Ishikawa (cell line): ENCODE measurements at regions not wholly inside any gene's neighbourhood (a gene's known extent, or its start where the extent isn't known, plus 50 kb on each side); places are given as distances from the start of the nearest gene placed in this dataset.

Experiments
- CEBPB ChIP-seq: IDR thresholded peaks from 2 replicates; pipeline ENCODE4 v1.6.1; 2012
- EP300 ChIP-seq: IDR thresholded peaks from 2 replicates; pipeline ENCODE4 v1.6.1; 2012; ENCODE audit warnings: borderline replicate concordance
- FOXM1 ChIP-seq: IDR thresholded peaks from 2 replicates; pipeline ENCODE4 v1.6.1; 2012; ENCODE audit warnings: low read depth, borderline replicate concordance
- RAD21 ChIP-seq: IDR thresholded peaks from 2 replicates; pipeline ENCODE4 v1.6.1; 2012; ENCODE audit warnings: low read depth
- TAF1 ChIP-seq: IDR thresholded peaks from 2 replicates; pipeline ENCODE4 v1.6.1; 2012; ENCODE audit warnings: low read depth, mild to moderate bottlenecking
- TF ChIP-seq, protein P1 (sequence below): IDR thresholded peaks from 2 replicates; pipeline ENCODE4 v1.6.1; 2012; ENCODE audit warnings: low read depth, mild to moderate bottlenecking
- TF ChIP-seq, protein P2 (sequence below): IDR thresholded peaks from 2 replicates; pipeline ENCODE4 v1.6.1; 2012
- TF ChIP-seq, protein P3 (sequence below): IDR thresholded peaks from 2 replicates; pipeline ENCODE4 v1.6.1; 2012

DNA sequence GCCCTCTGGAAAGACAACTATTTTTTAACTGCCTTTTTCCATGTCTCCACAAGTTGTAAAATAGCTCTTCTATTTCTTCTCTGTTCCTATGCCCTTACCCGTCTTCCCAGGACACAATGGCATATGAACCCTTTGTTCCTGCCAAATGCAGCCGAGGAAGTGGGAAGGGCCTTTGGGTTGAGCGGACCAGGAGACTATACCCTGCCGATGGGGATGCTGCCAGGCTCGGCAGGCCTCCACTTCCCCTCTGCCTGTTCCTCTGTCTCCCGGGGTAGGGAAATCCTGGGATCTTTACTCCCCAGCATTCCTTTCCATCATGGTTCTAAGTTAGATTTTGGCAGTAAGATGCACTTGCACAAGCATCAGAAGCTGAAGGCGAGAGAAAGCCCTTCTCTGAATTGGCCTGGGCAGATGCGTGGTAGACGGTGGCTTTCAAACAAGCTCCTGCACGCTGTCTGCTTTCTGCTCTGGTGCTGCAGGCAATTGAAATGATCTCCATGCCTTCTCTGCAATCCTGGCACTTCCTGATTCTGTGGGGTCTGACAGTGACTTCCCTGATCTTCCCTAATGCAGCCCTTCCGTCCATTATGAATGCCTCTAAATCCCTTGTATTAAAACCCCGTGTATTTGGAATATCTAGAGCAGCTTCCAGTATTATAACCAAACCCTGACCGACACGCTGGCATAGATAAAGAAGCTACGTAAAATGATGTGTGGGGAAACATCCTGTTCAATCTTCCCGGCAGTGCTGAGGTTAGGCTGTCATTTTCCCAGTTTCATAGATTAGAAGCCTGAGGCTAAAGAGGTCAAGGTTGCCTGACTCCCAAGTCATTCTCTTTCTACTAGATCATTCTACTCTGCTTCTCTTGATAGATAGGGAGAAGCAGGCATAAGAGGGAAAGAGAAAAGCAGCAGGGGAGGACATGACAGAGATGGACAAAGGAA, 69.8 kb downstream of the MCFD2 start:
- TF ChIP-seq RAD21 = no peak
- TF ChIP-seq, protein P1, sequence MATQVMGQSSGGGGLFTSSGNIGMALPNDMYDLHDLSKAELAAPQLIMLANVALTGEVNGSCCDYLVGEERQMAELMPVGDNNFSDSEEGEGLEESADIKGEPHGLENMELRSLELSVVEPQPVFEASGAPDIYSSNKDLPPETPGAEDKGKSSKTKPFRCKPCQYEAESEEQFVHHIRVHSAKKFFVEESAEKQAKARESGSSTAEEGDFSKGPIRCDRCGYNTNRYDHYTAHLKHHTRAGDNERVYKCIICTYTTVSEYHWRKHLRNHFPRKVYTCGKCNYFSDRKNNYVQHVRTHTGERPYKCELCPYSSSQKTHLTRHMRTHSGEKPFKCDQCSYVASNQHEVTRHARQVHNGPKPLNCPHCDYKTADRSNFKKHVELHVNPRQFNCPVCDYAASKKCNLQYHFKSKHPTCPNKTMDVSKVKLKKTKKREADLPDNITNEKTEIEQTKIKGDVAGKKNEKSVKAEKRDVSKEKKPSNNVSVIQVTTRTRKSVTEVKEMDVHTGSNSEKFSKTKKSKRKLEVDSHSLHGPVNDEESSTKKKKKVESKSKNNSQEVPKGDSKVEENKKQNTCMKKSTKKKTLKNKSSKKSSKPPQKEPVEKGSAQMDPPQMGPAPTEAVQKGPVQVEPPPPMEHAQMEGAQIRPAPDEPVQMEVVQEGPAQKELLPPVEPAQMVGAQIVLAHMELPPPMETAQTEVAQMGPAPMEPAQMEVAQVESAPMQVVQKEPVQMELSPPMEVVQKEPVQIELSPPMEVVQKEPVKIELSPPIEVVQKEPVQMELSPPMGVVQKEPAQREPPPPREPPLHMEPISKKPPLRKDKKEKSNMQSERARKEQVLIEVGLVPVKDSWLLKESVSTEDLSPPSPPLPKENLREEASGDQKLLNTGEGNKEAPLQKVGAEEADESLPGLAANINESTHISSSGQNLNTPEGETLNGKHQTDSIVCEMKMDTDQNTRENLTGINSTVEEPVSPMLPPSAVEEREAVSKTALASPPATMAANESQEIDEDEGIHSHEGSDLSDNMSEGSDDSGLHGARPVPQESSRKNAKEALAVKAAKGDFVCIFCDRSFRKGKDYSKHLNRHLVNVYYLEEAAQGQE = no peak
- TF ChIP-seq EP300 = no peak
- no peak for TF ChIP-seq TAF1
- no peak for TF ChIP-seq FOXM1
- no peak for TF ChIP-seq CEBPB
- TF ChIP-seq, protein P2, sequence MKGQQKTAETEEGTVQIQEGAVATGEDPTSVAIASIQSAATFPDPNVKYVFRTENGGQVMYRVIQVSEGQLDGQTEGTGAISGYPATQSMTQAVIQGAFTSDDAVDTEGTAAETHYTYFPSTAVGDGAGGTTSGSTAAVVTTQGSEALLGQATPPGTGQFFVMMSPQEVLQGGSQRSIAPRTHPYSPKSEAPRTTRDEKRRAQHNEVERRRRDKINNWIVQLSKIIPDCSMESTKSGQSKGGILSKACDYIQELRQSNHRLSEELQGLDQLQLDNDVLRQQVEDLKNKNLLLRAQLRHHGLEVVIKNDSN = no peak
- TF ChIP-seq, protein P3, sequence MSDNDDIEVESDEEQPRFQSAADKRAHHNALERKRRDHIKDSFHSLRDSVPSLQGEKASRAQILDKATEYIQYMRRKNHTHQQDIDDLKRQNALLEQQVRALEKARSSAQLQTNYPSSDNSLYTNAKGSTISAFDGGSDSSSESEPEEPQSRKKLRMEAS = no peak
